K562 (cell line): ENCODE measurements at regions not wholly inside any gene's neighbourhood (a gene's known extent, or its start where the extent isn't known, plus 50 kb on each side); places are given as distances from the start of the nearest gene placed in this dataset.

ENCODE experiments used
- BCOR ChIP-seq: fragments of 450-650 bp; IDR thresholded peaks from 2 replicates; pipeline ENCODE4 v1.6.1; 2016
- CCAR2 ChIP-seq: fragments of 200-400 bp; formaldehyde crosslinking; IDR thresholded peaks from 2 replicates; pipeline ENCODE4 v1.6.1; 2017; ENCODE audit warnings: mild to moderate bottlenecking, low read depth, low read length
- HLTF ChIP-seq: fragments of 450-650 bp; IDR thresholded peaks from 2 replicates; pipeline ENCODE4 v1.6.1; 2016
- MTA3 ChIP-seq: fragments of 450-650 bp; formaldehyde crosslinking; IDR thresholded peaks from 2 replicates; pipeline ENCODE4 v1.6.1; 2017; ENCODE audit warnings: mild to moderate bottlenecking, borderline replicate concordance
- NR3C1 ChIP-seq: sonication (generic); formaldehyde crosslinking; IDR thresholded peaks from 2 replicates; pipeline ENCODE4 v1.8.1; 2022; ENCODE audit warnings: missing genetic modification reagents
- ZNF695 ChIP-seq: fragments of 450-650 bp; formaldehyde crosslinking; IDR thresholded peaks from 2 replicates; pipeline ENCODE4 v1.4.0; 2020; ENCODE audit warnings: mild to moderate bottlenecking, moderate library complexity
- ZSCAN32 ChIP-seq: fragments of 450-650 bp; formaldehyde crosslinking; IDR thresholded peaks from 2 replicates; pipeline ENCODE4 v1.4.0; 2020; ENCODE audit warnings: mild to moderate bottlenecking, moderate library complexity
- TF ChIP-seq, protein P1 (sequence below): fragments of 450-650 bp; IDR thresholded peaks from 2 replicates; pipeline ENCODE4 v1.6.1; 2016; ENCODE audit warnings: low read depth, mild to moderate bottlenecking, moderate library complexity
- TF ChIP-seq, protein P2 (sequence below), 2 experiments: fragments of 450-650 bp; IDR thresholded peaks; 2 replicates each; pipeline ENCODE4 v1.6.1; 2018; ENCODE audit warnings: mild to moderate bottlenecking in 2 of 2, low read depth in 1 of 2; ENCODE audit not compliant: partially characterized antibody in 2 of 2

DNA sequence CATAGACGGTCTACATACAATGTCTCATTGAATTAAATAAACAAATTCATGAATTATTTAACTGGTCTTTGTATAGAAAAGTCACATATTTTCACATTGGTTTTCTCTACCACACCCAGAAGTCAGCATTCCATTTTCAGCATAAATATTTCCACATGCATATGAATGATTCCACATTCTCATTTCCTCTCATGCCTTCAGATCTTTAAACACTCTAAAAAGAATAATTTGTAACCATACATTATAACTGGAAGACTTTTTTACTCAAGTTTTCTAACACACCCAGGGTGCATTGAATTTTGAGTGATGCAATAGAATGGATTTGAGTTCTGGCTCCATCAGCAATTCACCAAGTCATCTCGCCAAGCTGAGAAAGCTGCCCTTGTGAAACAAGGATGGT lies 501.8 kb upstream of the TENM4 start (continued):
- TF ChIP-seq CCAR2: no peak
- no peak for TF ChIP-seq ZNF695 (CRISPR knock-in tag)
- TF ChIP-seq, protein P1, sequence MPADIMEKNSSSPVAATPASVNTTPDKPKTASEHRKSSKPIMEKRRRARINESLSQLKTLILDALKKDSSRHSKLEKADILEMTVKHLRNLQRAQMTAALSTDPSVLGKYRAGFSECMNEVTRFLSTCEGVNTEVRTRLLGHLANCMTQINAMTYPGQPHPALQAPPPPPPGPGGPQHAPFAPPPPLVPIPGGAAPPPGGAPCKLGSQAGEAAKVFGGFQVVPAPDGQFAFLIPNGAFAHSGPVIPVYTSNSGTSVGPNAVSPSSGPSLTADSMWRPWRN: no peak
- TF ChIP-seq HLTF: no peak
- TF ChIP-seq, protein P2, sequence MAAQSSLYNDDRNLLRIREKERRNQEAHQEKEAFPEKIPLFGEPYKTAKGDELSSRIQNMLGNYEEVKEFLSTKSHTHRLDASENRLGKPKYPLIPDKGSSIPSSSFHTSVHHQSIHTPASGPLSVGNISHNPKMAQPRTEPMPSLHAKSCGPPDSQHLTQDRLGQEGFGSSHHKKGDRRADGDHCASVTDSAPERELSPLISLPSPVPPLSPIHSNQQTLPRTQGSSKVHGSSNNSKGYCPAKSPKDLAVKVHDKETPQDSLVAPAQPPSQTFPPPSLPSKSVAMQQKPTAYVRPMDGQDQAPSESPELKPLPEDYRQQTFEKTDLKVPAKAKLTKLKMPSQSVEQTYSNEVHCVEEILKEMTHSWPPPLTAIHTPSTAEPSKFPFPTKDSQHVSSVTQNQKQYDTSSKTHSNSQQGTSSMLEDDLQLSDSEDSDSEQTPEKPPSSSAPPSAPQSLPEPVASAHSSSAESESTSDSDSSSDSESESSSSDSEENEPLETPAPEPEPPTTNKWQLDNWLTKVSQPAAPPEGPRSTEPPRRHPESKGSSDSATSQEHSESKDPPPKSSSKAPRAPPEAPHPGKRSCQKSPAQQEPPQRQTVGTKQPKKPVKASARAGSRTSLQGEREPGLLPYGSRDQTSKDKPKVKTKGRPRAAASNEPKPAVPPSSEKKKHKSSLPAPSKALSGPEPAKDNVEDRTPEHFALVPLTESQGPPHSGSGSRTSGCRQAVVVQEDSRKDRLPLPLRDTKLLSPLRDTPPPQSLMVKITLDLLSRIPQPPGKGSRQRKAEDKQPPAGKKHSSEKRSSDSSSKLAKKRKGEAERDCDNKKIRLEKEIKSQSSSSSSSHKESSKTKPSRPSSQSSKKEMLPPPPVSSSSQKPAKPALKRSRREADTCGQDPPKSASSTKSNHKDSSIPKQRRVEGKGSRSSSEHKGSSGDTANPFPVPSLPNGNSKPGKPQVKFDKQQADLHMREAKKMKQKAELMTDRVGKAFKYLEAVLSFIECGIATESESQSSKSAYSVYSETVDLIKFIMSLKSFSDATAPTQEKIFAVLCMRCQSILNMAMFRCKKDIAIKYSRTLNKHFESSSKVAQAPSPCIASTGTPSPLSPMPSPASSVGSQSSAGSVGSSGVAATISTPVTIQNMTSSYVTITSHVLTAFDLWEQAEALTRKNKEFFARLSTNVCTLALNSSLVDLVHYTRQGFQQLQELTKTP (IDR thresholded peaks at IDR 0.05; ENCODE audit: low read depth in 1 of 2, partially characterized antibody in 2 of 2): no peak
- no peak for TF ChIP-seq BCOR
- no peak for TF ChIP-seq MTA3
- no peak for TF ChIP-seq NR3C1 (CRISPR knock-in tag)
- no peak for TF ChIP-seq ZSCAN32 (CRISPR knock-in tag)
